D721Med (cell line): ENCODE measurements at regions not wholly inside any gene's neighbourhood (a gene's known extent, or its start where the extent isn't known, plus 50 kb on each side); places are given as distances from the start of the nearest gene placed in this dataset.

ENCODE experiments used
- DNase-seq: peaks from one replicate; pipeline ENCODE4 v3.0.0; 2011; ENCODE audit warnings: low spot score; ENCODE audit not compliant: insufficient read length
- FAIRE-seq: peaks from 2 replicates; lab custom pipeline; 2011; peaks lifted over from hg19 to GRCh38; lab: Jason Lieb, UNC
- CTCF ChIP-seq: IDR thresholded peaks from 2 replicates; pipeline ENCODE4 v1.5.1; 2012; ENCODE audit warnings: mild to moderate bottlenecking, control low read depth; ENCODE audit not compliant: insufficient read depth; ENCODE audit errors: missing control alignments

GRCh38 chr4:56158483-56158882 lies 209.7 kb downstream of the CEP135 start:
- no peak for TF ChIP-seq CTCF
- DNase-seq (no peak), FAIRE-seq (no peak)

DNA sequence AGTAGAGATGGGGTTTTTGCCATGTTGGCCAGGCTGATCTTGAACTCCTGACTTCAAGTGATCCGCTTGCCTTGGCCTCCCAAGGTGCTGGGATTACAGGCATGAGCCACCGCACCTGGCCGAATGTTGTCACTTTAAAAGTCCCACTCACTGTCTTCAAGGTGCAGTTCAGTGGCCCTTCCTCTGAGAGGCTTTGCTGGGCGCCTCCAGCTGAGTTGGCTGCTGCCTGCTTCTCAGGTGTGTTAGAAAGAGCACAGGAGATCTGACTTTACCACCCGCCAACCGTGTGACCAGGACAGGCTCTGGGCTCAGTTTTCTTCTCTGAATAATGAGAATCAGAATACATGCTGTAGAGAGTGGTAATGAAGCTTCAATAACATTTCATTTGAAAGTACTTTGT lies 207.4 kb downstream of the CEP135 start:
- FAIRE-seq (no peak), DNase-seq (no peak)
- no peak for TF ChIP-seq CTCF

DNA sequence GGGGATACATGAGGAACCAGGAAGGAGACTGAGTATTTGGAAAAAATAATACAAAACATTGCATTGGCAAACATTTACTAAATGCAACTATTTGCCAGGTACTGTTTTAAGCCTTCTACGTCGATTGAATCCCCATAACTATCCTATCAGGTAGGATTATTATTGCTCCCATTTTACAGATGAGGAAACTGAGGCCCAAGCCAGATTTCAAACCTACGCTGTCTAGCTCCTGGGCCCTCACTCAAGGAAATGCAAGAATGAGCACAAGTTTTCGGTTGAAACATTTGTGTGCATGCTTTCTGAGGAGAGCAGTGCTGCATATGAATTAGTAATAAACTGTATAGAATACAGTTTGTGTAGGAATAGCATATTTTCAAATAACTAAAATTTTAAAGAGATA lies 206.7 kb downstream of the CEP135 start:
- DNase-seq = no peak
- no peak for TF ChIP-seq CTCF
- no peak for FAIRE-seq

DNA sequence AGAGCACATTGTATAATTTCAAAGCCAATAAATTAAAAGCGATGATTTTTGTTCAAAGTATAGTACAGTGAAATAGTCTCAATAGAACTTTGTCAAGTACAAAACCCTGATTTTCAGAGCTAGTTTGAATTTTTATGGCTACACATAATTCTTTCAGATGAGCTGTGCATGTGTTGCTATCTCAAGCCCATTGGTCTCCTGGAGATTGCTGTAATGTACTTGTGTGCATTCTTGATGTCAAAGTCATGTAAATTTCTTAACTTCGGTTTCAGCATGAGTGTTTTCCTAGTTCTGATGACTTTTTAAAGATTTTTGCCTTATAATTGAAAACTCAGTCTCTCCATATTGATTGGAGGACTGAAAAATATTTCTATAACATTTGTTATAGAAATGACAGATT lies 200.8 kb downstream of the CEP135 start:
- no peak for DNase-seq
- no peak for TF ChIP-seq CTCF
- no peak for FAIRE-seq

DNA sequence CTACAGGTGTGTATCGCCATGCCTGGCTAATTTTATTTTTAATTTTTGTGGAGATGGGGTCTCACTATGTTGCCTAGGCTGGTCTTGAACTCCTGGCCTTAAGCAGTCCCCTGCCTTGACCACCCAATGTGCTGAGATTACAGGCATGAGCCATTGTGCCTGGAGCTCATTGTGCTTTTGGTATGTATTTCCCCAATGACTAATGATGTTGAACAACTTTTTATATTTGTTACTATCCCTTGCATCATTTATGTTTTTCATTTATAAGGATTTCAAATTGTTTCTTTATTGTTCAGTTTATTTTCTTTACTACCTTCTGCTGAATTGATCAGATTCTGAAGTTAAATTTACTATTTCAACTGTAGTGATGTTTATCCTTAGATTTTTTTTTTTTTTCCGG lies 199.7 kb downstream of the CEP135 start:
- FAIRE-seq (no peak), DNase-seq (no peak)
- TF ChIP-seq CTCF = no peak

DNA sequence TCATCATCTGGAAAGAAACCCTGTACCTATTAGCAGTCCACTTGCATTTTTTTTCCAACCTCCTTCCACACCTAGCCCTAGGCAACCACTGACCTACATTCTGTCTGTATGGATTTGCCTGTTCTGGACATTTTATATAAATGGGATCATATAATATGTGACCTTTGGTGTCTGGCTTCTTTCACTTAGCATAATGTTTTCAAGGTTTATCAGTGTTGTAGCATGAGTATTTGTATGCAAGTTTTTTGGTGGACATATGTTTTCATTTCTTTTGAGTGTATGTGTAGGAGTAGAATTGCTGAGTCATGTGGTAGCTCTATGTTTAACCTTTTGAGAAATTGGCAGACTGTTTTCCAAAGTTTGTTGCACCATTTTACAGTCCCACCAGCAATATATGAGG lies 198.6 kb downstream of the CEP135 start:
- FAIRE-seq = no peak
- no peak for DNase-seq
- TF ChIP-seq CTCF = no peak

- DNase-seq = no peak
- no peak for FAIRE-seq
- TF ChIP-seq CTCF = no peak
Observed at GRCh38 chr4:56146956-56147355, 198.2 kb downstream of the CEP135 start.
